Left kidney (tissue), 1 donor: ENCODE measurements at regions not wholly inside any gene's neighbourhood (a gene's known extent, or its start where the extent isn't known, plus 50 kb on each side); places are given as distances from the start of the nearest gene placed in this dataset.
A peak's percentile ranks its signal among the peaks of the same experiment; 100 is the strongest.

ENCODE experiments used
- DNase-seq: peaks from one replicate; pipeline ENCODE4 v3.0.0-alpha.2; 2013

DNA sequence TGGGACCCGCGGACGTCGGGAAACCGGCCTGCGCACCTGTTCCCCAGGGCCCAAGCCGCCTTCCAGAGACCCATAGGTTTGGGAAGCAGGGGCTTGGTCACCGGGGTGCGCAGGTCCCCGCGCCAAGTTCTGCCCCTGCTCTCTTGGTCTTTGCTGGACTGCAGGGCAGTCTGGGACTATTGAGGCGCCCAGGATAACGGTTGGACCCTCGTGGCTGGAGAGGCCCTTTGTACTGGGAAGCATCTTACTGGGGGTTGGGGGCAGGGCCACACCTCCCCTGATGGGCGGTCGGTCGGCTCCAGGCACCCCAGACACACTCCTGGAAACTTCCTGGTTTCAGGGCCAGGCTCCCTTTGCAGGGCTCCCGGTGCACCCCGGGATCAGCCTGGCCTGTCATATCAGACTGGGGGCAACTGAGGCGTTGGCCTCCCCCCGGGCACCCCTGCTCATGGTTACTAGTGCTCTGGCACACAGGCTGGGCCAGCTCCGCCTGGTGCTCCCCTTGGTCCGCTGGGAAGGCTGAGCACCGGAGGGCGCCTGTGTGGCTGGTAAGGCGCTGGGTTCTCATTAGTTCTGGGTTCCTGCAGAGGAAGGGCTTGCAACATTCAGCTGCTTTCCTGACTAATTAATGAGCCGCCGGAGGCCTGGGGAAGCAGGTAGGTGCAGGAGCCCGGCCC, 1250.5 kb downstream of the BRD1 start:
- no peak for DNase-seq

- peak; percentile 51 for DNase-seq
Observed at GRCh38 chr22:48576333-48577013, 1251.2 kb downstream of the BRD1 start.

- DNase-seq, result no peak
Observed at GRCh38 chr22:48575618-48576332, 1251.9 kb downstream of the BRD1 start.

DNA sequence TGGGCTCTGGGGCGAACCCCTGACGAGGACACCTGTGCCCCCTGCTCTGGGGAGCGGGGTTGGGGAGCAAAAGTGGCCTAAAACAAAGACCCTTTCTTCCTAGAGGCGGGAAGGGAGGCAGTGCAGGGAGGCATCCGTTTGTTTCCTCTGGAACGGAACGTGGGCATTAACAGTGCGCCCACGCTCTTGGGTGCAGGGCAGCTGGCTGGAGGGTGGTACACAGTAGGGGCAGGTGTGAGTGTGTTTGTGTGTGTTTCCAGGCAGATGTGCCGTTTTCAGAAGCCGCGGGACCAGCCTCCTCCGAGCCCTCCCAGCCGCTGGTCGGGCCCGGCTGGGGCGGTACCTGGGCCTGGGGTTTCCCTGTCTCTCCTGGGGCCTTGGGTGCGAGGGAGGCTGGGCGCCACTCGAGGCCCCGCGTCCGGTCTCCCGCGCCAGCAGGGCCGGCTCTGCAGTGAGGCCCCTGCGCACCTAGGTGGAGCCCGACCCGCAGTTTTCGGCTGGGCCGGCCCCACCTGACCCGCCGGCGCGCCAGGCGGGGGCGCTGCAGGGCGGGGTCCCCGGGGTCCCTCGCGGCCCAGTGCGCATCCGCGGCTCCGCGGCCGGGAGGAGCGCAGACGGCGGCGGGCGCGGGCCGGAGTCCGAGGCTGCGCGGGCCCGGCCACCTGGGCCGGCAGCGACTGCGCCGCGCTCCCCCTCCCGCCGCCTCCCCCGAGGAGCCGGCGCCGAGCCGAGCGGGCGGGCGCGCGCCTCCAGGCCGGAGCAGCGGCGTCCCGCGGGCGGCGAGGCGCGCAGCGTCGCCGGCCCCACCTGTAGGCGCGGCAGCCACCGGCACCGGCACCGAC, 1252.7 kb downstream of the BRD1 start:
- DNase-seq, result peak; percentile 70

- no peak for DNase-seq
Observed at GRCh38 chr22:48573766-48574165, 1253.9 kb downstream of the BRD1 start.

GRCh38 chr22:48572951-48573350, 1254.7 kb downstream of the BRD1 start:
- no peak for DNase-seq

DNA sequence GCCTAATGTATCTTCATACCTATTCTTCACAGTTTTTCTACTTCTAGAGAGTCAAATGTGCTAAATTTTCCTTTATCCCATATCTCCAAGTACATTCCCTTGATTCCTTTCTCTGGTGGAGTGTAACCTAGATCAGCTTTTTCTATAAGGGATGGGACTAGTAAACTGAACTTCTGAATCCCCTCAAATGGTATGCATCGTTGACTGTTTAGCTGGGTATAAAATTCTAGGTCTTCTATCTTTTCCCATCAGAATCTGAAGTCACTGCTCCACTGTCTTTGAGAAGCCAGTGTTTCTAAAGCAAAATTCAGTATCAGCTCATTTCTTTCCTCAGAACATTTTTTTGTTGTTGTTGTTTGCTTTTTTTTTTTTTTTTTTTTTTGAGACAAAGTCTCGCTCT, 1256.8 kb downstream of the BRD1 start:
- DNase-seq, result no peak

GRCh38 chr22:48569476-48570233, 1258.0 kb downstream of the BRD1 start:
- no peak for DNase-seq

- DNase-seq, result no peak
Observed at GRCh38 chr22:48568736-48569330, 1258.8 kb downstream of the BRD1 start.

DNA sequence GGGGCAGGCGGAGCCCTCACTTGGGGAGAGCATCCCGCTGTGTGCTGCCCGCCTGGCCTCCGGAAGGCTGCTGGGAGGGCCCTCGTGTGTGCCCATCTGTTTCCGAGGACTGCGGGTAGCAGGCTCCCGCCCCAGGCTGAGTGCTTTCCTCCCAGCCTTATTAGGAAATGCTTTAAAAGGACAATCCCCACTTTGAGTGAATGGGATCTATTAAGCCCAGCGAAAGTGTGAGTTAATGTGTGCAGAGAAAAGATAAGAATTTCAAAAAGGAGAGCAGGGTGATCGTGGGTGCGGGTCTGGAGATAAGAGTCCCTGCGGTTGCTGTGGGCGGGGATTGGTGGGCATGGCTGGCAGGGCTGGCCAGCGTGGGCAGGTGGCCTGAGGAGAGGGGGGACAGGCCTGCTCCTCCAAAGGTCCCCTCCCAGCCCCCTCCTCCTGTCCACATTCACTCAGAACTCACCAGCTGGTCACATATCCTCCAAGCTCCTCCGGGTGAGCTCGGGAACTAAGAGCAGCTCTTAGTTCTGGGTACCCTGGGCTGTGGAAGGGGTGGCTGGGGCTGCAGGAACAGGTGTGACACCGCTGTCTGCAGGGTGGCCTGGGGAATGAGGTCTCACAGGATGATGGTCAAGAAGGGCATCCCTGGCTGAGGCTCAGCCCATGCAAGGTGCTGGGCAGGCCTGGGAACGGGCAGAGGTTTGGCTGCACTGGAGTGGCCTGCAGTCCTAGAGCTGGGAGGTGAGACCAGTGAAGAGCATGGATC, 1260.3 kb downstream of the BRD1 start:
- no peak for DNase-seq

DNA sequence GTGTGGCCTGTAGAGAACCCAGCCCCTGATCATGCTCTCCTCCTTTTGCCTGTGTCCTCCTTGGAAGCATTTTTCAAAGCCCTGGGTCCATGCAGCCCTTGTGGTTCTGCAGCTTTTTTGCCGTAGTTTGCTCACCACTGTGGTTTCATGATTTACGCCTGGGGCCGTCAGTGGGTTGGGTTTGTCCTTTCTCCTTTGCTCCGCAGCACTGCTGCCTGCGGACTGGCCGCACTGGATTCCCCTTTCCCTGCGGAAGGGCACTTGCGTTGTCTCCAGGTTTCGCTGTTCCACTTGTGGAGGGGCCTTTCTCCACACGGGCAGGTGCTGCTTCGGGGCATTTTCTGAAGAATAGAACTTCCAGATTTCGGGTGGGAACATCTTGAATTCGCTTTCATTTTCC, 1260.9 kb downstream of the BRD1 start:
- DNase-seq, result no peak

GRCh38 chr22:48565901-48566501, 1261.7 kb downstream of the BRD1 start:
- no peak for DNase-seq

DNA sequence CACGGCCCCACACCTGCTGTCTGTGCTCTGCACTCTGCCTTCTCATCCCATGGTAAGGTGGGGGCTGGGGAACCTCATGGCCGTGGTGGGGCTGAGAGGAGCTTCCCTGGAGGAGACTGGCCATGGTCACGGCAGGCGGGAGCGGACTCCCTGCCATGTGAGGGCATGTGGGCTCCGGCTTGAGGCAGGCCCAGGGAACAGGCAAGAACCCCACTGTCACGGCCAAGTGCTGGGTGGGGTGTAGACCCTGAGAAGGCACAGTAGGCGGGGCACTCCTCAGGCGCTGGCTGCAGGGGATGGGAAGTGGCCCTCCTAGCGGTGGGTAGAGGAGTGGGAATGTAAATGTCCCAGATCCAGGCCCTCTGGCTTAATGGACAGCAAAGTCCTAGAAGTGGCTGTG, 1262.7 kb downstream of the BRD1 start:
- no peak for DNase-seq

- no peak for DNase-seq
Observed at GRCh38 chr22:48563966-48564330, 1263.7 kb downstream of the BRD1 start.

DNA sequence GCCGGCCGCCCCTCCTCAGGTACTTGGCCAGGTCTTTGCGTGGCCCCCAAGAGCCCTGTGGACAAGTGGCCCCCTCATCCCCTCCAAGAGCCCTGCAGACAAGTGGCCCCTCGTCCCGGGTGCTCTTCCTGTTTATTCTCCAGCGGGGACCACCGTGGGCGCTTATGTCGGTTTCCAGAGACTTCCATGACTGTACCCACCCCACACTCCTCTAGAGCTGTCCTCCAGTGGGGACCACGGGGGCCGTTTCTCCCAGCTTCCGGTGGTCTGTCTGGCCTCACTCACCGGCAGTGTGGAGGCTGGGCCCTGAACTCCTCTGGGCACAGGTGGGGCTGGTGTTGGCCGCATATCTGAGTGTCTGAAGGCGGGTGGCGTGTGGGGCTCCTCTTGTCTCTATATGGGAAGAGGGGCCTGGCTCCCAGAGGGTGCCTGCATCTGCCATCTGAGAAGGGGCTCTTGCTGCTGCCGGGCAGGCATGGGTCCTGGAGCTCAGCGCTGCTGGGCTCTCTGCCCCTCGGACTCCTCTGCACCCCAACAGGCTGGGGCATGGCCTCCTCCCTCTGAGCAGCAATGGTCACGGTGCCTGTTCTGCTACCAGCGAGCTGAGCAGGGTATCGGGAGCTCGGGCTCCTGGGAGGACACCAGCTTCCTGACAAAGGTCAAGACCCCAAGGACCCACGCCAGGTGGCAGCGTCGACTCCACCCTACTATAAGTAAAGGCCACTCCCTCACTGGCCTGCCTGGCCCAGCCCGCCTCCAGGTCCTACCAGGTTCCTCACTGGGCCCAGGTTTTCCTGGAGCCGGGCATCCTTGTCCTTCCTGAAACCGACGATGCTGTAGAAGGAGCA, 1264.3 kb downstream of the BRD1 start:
- no peak for DNase-seq

- no peak for DNase-seq
Observed at GRCh38 chr22:48561676-48562075, 1266.0 kb downstream of the BRD1 start.

DNA sequence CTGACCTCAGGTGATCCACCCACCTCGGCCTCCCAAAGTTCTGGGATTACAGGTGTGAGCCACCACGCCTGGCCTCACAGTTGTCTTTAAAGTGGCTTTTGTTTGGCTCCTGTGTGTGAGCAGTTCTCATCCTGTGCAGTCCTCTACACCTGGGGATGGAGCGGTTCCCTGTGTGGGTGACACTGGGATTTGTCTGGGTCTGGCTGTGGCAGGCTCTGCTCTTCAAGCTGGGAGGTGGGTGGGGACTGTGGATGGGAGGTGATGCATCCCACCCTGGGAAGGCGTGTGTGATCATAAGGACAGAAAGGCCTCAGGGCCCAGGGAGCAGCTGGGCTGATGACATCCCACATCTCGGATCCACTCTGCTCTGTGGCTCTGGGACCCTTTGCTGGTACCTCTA, 1266.8 kb downstream of the BRD1 start:
- no peak for DNase-seq

GRCh38 chr22:48560389-48560751, 1267.3 kb downstream of the BRD1 start:
- DNase-seq, result no peak
